Progenitor cell of endocrine pancreas (in vitro differentiated cells): ENCODE measurements at regions not wholly inside any gene's neighbourhood (a gene's known extent, or its start where the extent isn't known, plus 50 kb on each side); places are given as distances from the start of the nearest gene placed in this dataset.

ENCODE experiments used
- DNase-seq: peaks from one replicate; pipeline ENCODE4 v3.0.0; 2021; ENCODE audit warnings: low spot score; ENCODE audit not compliant: unreplicated experiment
- H3K27ac Mint-ChIP-seq: 2 replicates; pipeline ENCODE4 v1.8.0; 2021; ENCODE audit warnings: mild to moderate bottlenecking, moderate library complexity, mixed read lengths
- H3K27me3 Mint-ChIP-seq: 2 replicates; pipeline ENCODE4 v1.8.0; 2021; ENCODE audit warnings: mixed read lengths
- H3K36me3 Mint-ChIP-seq: 2 replicates; pipeline ENCODE4 v1.8.0; 2022; ENCODE audit warnings: mixed read lengths; ENCODE audit not compliant: insufficient read depth
- H3K4me1 Mint-ChIP-seq: 2 replicates; pipeline ENCODE4 v1.8.0; 2021; ENCODE audit warnings: low read depth, mixed read lengths
- H3K4me3 Mint-ChIP-seq: 2 replicates; pipeline ENCODE4 v1.8.0; 2021; ENCODE audit warnings: low read depth, mild to moderate bottlenecking, moderate library complexity, mixed read lengths
- H3K9me3 Mint-ChIP-seq: 2 replicates; pipeline ENCODE4 v1.8.0; 2021; ENCODE audit warnings: low read depth, mixed read lengths
- CTCF ChIP-seq: fragments of 200-600 bp; sonication (generic); IDR thresholded peaks from one replicate; pipeline ENCODE4 v1.5.0; 2021; ENCODE audit warnings: antibody characterized with exemption, mild to moderate bottlenecking; ENCODE audit not compliant: unreplicated experiment

GRCh38 chr19:30233375-30233774, 138.8 kb upstream of the ZNF536 start:
- no peak for TF ChIP-seq CTCF
- peaks cover 76% of the 10 kb centered on the region for H3K27me3 Mint-ChIP-seq
- no peaks in the 10 kb centered on the region for H3K36me3 Mint-ChIP-seq
- H3K9me3 Mint-ChIP-seq, result no peaks in the 10 kb centered on the region
- DNase-seq, result no peak
- no peak overlapping the region for H3K4me3 Mint-ChIP-seq
- no peak overlapping the region for H3K27ac Mint-ChIP-seq
- peaks cover 11% of the 10 kb centered on the region for H3K4me1 Mint-ChIP-seq

- Mint-ChIP-seq H3K27me3 (peaks cover 69% of the 10 kb centered on the region), H3K4me1 (no peaks in the 10 kb centered on the region), H3K27ac (no peak overlapping the region), H3K9me3 (no peaks in the 10 kb centered on the region), H3K36me3 (no peaks in the 10 kb centered on the region), H3K4me3 (no peak overlapping the region)
- no peak for DNase-seq
- TF ChIP-seq CTCF, result no peak
These were observed 136.2 kb upstream of the ZNF536 start for GRCh38 chr19:30235946-30236345.

- no peaks in the 10 kb centered on the region for H3K9me3 Mint-ChIP-seq
- H3K27ac Mint-ChIP-seq, result no peak overlapping the region
- H3K4me1 Mint-ChIP-seq, result no peaks in the 10 kb centered on the region
- no peak overlapping the region for H3K4me3 Mint-ChIP-seq
- no peak for TF ChIP-seq CTCF
- peaks cover 66% of the 10 kb centered on the region for H3K27me3 Mint-ChIP-seq
- no peaks in the 10 kb centered on the region for H3K36me3 Mint-ChIP-seq
- DNase-seq, result no peak
These were observed 135.6 kb upstream of the ZNF536 start for GRCh38 chr19:30236587-30236986.

GRCh38 chr19:30237140-30237539, 135.0 kb upstream of the ZNF536 start:
- no peak for TF ChIP-seq CTCF
- no peaks in the 10 kb centered on the region for H3K9me3 Mint-ChIP-seq

GRCh38 chr19:30240904-30241695, 131.1 kb upstream of the ZNF536 start:
- Mint-ChIP-seq H3K4me3 (no peak overlapping the region), H3K4me1 (no peaks in the 10 kb centered on the region), H3K27ac (no peak overlapping the region), H3K36me3 (no peaks in the 10 kb centered on the region), H3K27me3 (peaks cover 48% of the 10 kb centered on the region), H3K9me3 (no peaks in the 10 kb centered on the region)
- no peak for TF ChIP-seq CTCF
- no peak for DNase-seq

More at GRCh38 chr19:30237140-30237539, 135.0 kb upstream of the ZNF536 start:
- Mint-ChIP-seq H3K4me3 (no peak overlapping the region), H3K27ac (no peak overlapping the region), H3K36me3 (no peaks in the 10 kb centered on the region), H3K4me1 (no peaks in the 10 kb centered on the region), H3K27me3 (peaks cover 68% of the 10 kb centered on the region)
- no peak for DNase-seq
